HG02943 (cell line): ENCODE measurements at regions not wholly inside any gene's neighbourhood (a gene's known extent, or its start where the extent isn't known, plus 50 kb on each side); places are given as distances from the start of the nearest gene placed in this dataset.
"Not testable (repeated sequence)": the region's sequence is repeated elsewhere in the genome, so short reads cannot be mapped to it uniquely, and the experiment has no call there.

Experiments used
- ATAC-seq: cut with Tn5 transposase; IDR thresholded peaks from one replicate; pipeline ENCODE4 v1.9.1; 2021; ENCODE audit warnings: mild to moderate bottlenecking, low read depth, moderate library complexity; ENCODE audit not compliant: unreplicated experiment

- no peak for ATAC-seq
Observed at GRCh38 chr1:121517586-121518230, 332.9 kb downstream of the SRGAP2C start.

GRCh38 chr1:121518726-121519041 is 333.9 kb downstream of the SRGAP2C start:
- ATAC-seq: no peak

DNA sequence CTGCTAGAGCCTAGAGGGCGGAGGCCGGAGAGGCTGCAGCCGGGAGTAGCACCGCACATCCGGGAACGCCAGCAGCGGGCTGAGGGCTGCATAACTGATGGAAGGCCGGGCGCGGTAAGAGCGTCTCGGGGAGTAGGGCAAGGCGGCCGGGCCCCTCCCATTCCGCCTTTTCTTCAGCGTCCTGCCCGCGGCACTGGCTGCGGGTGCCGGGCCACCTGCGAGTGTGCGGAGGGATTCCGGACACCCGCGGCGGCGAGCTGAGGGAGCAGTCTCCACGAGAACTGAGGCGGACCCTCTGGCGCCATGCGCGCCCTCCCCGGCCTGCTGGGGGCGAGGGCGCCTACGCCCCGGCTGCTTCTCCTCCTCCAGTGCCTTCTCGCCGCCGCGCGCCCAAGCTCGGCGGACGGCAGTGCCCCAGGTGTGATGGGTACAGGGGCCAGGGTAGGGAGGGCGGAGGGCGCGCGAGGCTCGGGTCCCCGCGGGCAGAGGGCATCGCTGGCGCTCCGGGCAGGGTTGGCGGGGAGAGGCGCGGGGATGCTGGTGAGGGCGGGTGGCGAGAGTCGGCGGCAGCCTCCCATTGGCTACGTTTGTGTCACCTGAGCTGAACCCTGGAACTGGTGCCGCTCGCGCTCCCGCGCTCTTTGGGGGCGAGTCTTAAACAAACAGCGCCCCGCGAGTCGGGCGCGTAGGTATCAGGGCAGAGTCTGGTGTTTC is 334.4 kb downstream of the SRGAP2C start:
- ATAC-seq: no peak

GRCh38 chr1:121519756-121520286 is 335.0 kb downstream of the SRGAP2C start:
- ATAC-seq: not testable (repeated sequence)

- no peak for ATAC-seq
Observed at GRCh38 chr1:121522061-121522759, 337.4 kb downstream of the SRGAP2C start.

DNA sequence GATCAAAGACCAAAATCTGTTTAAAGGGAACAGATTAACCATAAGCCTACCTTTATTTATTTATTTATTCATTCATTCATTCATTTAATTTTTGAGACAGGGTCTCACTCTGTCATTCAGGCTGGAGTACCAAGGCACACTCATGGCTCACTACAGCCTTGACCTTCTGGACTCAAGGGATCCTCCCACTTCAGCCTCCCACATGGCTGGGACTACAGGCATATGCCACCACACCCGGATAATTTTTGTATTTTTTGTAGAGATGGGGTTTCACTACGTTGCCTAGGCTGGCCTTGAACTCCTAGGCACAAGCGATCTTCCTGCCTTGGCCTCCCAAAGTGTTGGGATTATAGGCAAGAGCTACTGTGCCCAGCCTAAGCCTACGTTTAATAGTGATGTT is 338.3 kb downstream of the SRGAP2C start:
- ATAC-seq: not testable (repeated sequence)

DNA sequence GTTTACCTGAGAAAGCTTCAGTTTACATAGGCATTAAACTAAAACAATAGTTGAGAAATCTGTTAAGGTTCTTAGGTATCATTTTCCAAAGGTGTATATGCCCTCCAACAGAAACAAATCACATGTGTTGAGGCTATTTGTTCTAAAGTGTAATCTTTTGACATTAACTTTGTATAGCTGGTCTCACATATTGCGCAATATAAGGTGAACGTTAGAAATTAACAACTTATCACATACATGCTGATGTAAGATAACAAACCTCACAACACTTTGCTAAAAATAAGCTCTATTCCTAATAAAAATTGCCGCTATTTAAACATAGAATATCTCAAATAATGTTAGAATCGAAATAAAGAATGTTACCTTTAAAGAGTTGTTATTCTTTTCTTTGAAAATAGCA is 340.6 kb downstream of the SRGAP2C start:
- ATAC-seq: no peak

- ATAC-seq: not testable (repeated sequence)
Observed at GRCh38 chr1:121528958-121529357, 344.2 kb downstream of the SRGAP2C start.

GRCh38 chr1:121530026-121530425 is 345.3 kb downstream of the SRGAP2C start:
- not testable (repeated sequence) for ATAC-seq

- ATAC-seq: not testable (repeated sequence)
Observed at GRCh38 chr1:121531747-121532146, 347.0 kb downstream of the SRGAP2C start.

DNA sequence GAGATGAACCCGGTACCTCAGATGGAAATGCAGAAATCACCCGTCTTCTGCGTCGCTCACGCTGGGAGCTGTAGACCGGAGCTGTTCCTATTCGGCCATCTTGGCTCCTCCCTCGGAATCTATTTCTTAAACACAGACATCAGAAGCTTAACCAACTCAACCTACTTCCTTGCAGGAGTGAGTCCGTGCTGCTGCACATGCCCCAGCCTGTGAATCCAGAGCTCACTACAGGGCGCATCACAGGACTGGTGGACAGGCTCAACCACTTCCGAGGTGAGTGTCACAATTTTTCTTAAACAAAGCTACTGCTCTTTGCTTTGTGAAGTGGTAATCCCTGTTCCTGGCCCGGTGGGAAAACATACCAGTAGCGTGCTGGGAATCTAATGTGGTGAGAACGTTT is 353.4 kb downstream of the SRGAP2C start:
- not testable (repeated sequence) for ATAC-seq

DNA sequence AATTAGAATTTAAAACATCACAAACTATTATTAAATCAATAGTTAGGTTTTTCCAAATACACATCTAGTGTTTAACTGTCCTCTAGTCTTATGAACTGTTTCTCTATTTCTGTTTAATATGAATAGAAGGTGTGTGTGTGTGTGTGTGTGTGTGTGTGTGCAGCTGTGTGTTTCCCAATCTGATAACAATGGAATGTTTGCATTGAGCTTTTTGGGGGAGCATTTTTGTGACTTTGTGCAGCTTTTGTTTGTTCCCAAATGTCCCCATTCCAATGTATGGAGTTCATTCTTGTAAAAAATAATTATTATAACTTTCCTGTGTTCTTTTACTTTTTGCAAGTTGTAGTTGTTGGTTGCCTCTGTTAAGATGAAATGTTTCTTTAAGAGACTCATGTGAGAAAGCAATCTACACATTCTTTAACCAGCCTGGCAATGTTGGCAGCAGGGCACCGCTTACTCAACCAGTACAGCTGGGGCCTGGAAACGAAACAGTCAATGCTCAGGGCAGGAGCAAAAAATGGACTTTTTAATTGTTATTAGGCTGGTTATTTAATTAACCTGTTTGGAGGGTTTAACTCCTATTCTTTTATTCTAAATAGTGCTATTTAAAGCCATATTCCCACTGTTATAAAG is 354.3 kb downstream of the SRGAP2C start:
- no peak for ATAC-seq

GRCh38 chr1:121543988-121544387 is 359.2 kb downstream of the SRGAP2C start:
- not testable (repeated sequence) for ATAC-seq

- no peak for ATAC-seq
Observed at GRCh38 chr1:121544500-121544899, 359.7 kb downstream of the SRGAP2C start.

DNA sequence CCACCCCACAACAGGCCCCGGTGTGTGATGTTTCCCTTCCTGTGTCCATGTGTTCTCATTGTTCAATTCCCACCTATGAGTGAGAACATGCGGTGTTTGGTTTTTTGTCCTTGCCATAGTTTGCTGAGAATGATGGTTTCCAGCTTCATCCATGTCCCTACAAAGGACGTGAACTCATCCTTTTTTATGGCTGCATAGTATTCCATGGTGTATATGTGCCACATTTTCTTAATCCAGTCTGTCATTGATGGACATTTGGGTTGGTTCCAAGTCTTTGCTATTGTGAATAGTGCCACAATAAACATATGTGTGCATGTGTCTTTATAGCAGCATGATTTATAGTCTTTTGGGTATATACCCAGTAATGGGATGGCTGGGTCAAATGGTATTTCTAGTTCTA is 361.1 kb downstream of the SRGAP2C start:
- not testable (repeated sequence) for ATAC-seq

GRCh38 chr1:121546830-121547591 is 362.2 kb downstream of the SRGAP2C start:
- ATAC-seq: no peak

DNA sequence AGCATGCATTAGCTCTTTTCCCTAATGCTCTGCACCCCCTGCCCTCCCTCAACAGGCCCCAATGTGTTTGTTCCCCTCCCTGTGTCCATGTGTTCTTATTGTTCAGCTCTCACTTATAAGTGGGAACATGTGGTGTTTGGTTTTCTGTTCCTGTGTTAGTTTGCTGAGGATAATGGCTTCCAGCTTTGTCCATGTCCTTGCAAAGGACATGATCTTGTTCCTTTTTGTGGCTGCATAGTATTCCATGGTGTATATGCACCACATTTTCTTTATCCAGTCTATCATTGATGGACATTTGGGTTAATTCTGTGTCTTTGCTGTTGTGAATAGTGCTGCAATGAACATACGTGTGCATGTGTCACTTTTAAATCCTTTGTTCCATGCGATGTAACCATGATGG is 363.0 kb downstream of the SRGAP2C start:
- not testable (repeated sequence) for ATAC-seq

DNA sequence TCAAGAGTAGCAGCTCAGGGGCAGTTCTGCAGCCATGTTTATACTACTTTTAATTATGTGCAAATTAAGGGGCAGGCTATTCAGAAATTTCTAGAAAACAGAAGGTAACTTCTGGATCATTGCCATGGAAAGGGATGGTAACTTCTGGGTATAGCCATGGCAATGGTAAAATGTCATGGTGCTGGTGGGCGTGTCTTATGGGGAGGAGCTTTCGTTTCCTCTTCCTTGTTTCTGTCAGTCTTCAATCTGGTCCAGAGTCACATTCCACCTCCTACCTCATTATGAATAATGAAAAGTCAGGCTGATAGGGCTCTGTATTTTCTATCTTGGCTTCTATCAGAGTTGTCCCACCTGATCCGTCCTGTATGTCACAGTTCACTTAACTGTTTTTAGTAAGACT is 366.0 kb downstream of the SRGAP2C start:
- ATAC-seq: not testable (repeated sequence)

DNA sequence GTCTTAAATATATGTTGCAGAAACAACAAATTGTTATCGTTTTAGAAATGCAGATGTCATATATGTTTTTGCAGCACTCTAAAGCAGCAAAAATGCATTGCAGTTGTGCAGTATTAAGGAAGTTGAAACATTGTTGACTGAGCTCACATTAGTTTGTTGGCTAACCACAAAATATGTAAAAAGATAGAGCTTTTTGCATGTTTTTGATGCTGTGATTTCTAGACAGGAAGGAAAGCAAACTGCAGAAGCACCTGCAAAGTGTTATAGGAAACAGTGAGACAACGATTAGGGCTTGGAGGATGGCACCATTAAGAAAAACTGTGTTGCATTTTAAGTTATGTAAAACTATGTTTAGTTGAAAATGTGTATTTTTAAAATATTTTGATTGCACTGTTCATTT is 366.7 kb downstream of the SRGAP2C start:
- ATAC-seq: not testable (repeated sequence)

DNA sequence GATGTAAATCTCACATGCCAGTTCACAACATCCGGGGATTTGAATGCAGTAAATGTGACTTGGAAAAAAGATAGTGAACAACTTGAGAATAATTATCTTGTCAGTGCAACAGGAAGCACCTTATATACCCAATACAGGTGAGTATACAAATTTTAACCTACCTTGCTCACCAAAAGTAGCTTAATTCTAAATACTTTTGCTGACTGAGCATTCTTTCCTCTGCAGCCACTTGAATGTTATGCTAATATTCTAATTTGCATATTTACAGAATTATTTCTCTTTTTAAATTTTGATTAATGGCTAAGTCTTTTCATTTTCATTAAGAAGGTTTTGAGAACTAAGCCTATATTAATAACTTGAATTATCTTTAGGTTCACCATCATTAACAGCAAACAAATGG is 371.8 kb downstream of the SRGAP2C start:
- ATAC-seq: not testable (repeated sequence)
